Neural cell (in vitro differentiated cells): ENCODE measurements at regions not wholly inside any gene's neighbourhood (a gene's known extent, or its start where the extent isn't known, plus 50 kb on each side); places are given as distances from the start of the nearest gene placed in this dataset.

Experiments
- EZH2 ChIP-seq: fragments of 200-600, 300-800 bp; shearing (Covaris generic), sonication (generic); IDR thresholded peaks from 2 replicates; pipeline ENCODE4 v1.6.1; 2014; ENCODE audit warnings: antibody characterized with exemption, low read length, borderline replicate concordance, mild to moderate bottlenecking; ENCODE audit not compliant: insufficient read depth, poor library complexity, severe bottlenecking
- TF ChIP-seq, protein P1 (sequence below): fragments of 450-650 bp; IDR thresholded peaks from 2 replicates; pipeline ENCODE4 v1.5.1; 2014; ENCODE audit warnings: antibody characterized with exemption, mild to moderate bottlenecking, moderate library complexity; ENCODE audit not compliant: poor library complexity, severe bottlenecking

- TF ChIP-seq, protein P1, sequence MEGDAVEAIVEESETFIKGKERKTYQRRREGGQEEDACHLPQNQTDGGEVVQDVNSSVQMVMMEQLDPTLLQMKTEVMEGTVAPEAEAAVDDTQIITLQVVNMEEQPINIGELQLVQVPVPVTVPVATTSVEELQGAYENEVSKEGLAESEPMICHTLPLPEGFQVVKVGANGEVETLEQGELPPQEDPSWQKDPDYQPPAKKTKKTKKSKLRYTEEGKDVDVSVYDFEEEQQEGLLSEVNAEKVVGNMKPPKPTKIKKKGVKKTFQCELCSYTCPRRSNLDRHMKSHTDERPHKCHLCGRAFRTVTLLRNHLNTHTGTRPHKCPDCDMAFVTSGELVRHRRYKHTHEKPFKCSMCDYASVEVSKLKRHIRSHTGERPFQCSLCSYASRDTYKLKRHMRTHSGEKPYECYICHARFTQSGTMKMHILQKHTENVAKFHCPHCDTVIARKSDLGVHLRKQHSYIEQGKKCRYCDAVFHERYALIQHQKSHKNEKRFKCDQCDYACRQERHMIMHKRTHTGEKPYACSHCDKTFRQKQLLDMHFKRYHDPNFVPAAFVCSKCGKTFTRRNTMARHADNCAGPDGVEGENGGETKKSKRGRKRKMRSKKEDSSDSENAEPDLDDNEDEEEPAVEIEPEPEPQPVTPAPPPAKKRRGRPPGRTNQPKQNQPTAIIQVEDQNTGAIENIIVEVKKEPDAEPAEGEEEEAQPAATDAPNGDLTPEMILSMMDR: no peak
- TF ChIP-seq EZH2: no peak
Measured at GRCh38 chr1:224540535-224540934, 75.6 kb upstream of the CNIH3 start.
